ENCODE measurements at regions not wholly inside any gene's neighbourhood (a gene's known extent, or its start where the extent isn't known, plus 50 kb on each side); places are given as distances from the start of the nearest gene placed in this dataset.

- no peak for TF ChIP-seq ZBTB33 (IDR thresholded peaks at IDR 0.05; ENCODE audit: extremely low read depth, insufficient replicate concordance, low read length)
Observed at GRCh38 chr10:29098423-29098822, 190.4 kb upstream of the LYZL1 start (continued).

GRCh38 chr10:29099001-29099400 is 189.9 kb upstream of the LYZL1 start:
- TF ChIP-seq ELF1 (IDR thresholded peaks at IDR 0.05; ENCODE audit: borderline replicate concordance, low read depth) = no peak
- no peak for TF ChIP-seq JUND (IDR thresholded peaks at IDR 0.05)
- no peak for TF ChIP-seq ZBTB33 (IDR thresholded peaks at IDR 0.05; ENCODE audit: extremely low read depth, insufficient replicate concordance, low read length)
- no peak for TF ChIP-seq EZH2 (IDR thresholded peaks at IDR 0.05)
- no peak for TF ChIP-seq ZFX (IDR thresholded peaks at IDR 0.05)
- no peak for TF ChIP-seq CTCF (IDR thresholded peaks at IDR 0.05 in 2 of 3, conservative IDR thresholded peaks at IDR 0.05 in 1 of 3; ENCODE audit: borderline replicate concordance in 1 of 3, insufficient read depth in 1 of 3, low read depth in 2 of 3, low read length in 2 of 3)
- no peak for TF ChIP-seq FOSL1 (IDR thresholded peaks at IDR 0.05; ENCODE audit: low read depth)
- TF ChIP-seq MAX (IDR thresholded peaks at IDR 0.05) = no peak
- no peak for TF ChIP-seq YY1 (IDR thresholded peaks at IDR 0.05; ENCODE audit: extremely low read depth, insufficient replicate concordance, low read depth, low read length)
- no peak for TF ChIP-seq POLR2AphosphoS5 (IDR thresholded peaks at IDR 0.05; ENCODE audit: low read depth, low read length)
- DNase-seq (ENCODE audit: low read depth, low spot score) = no peak
- ChIA-PET POLR2A (no interaction called here), CTCF (no interaction called here), RAD21 (ENCODE audit: low non-redundant PET in 1 of 2, low total read pairs in 2 of 2, uncharacterized antibody in 2 of 2, unreplicated experiment in 2 of 2) (no interaction called here)
- intact Hi-C loops (cut with micrococcal nuclease) = no loop called here
- no peak overlapping the region for H3K4me3 ChIP-seq (replicated peaks in 1 of 2; ENCODE audit: low read depth in 1 of 2, low read length in 2 of 2)
- no TSS peak for BruUV-seq (replicated peaks)
- H3K9me3 ChIP-seq (ENCODE audit: control insufficient read depth in 1 of 2, insufficient read depth in 1 of 2, low read depth in 1 of 2, low read length in 2 of 2) = no peaks in the 10 kb centered on the region
- H3K9me2 ChIP-seq (ENCODE audit: insufficient read depth) = no peaks in the 10 kb centered on the region
- no peaks in the 10 kb centered on the region for H3K36me3 ChIP-seq (ENCODE audit: control insufficient read depth in 1 of 2, insufficient read depth in 2 of 2, low read length in 2 of 2)
- no peak overlapping the region for H3K9ac ChIP-seq (ENCODE audit: low read length)
- no peak overlapping the region for H3K4me2 ChIP-seq (ENCODE audit: low read length)
- H4K20me1 ChIP-seq (ENCODE audit: insufficient read depth) = no peaks in the 10 kb centered on the region
- no peak overlapping the region for H3K27ac ChIP-seq (ENCODE audit: low read depth, low read length)
- H3K79me2 ChIP-seq (ENCODE audit: insufficient read depth, low read length) = no peaks in the 10 kb centered on the region
- peaks cover 3 to 11% of the 10 kb centered on the region in 2 experiments; a peak in 3 of 4 replicates for H3K4me1 ChIP-seq (ENCODE audit: control insufficient read depth in 1 of 2, insufficient read depth in 2 of 2, low read length in 2 of 2)
- ATAC-seq = no peak
- no peak overlapping the region for H2AFZ ChIP-seq (ENCODE audit: low read depth, low read length, poor library complexity, severe bottlenecking)
- H3K27me3 ChIP-seq (ENCODE audit: insufficient read depth, low read length) = no peaks in the 10 kb centered on the region; the same call in 1 of the 2 replicates

All from HCT116 (cell line).